GM12878 (cell line): ENCODE measurements at regions not wholly inside any gene's neighbourhood (a gene's known extent, or its start where the extent isn't known, plus 50 kb on each side); places are given as distances from the start of the nearest gene placed in this dataset.
A peak's percentile ranks its signal among the peaks of the same experiment; 100 is the strongest.

Experiments used
- CREM ChIP-seq: IDR thresholded peaks from 2 replicates; pipeline ENCODE4 v1.6.1; 2014; ENCODE audit warnings: antibody characterized with exemption, low read depth
- MTA3 ChIP-seq: IDR thresholded peaks from 2 replicates; pipeline ENCODE4 v1.6.1; 2012; ENCODE audit warnings: low read length, inconsistent platforms, borderline replicate concordance
- NFIC ChIP-seq: IDR thresholded peaks from 2 replicates; pipeline ENCODE4 v1.6.1; 2012; ENCODE audit warnings: low read depth, mild to moderate bottlenecking, inconsistent platforms, low read length, moderate library complexity
- PML ChIP-seq: IDR thresholded peaks from 2 replicates; pipeline ENCODE4 v1.6.1; 2012; ENCODE audit warnings: low read length, inconsistent platforms
- POLR2AphosphoS2 ChIP-seq: IDR thresholded peaks from 2 replicates; pipeline ENCODE4 v1.6.1; 2011; ENCODE audit warnings: low read depth, mild to moderate bottlenecking, low read length, improper control_type of control experiment, moderate library complexity
- POU2F2 ChIP-seq: IDR thresholded peaks from 3 replicates; pipeline ENCODE4 v1.6.1; 2011; ENCODE audit warnings: low read depth, mild to moderate bottlenecking, low read length, borderline replicate concordance
- RELB ChIP-seq: fragments of 450-650 bp; IDR thresholded peaks from 2 replicates; pipeline ENCODE4 v1.6.1; 2017; ENCODE audit warnings: low read depth, mild to moderate bottlenecking, moderate library complexity
- TCF7 ChIP-seq: IDR thresholded peaks from 2 replicates; pipeline ENCODE4 v1.6.1; 2014; ENCODE audit warnings: antibody characterized with exemption, borderline replicate concordance
- TF ChIP-seq, protein P1 (sequence below): fragments of 450-650 bp; formaldehyde crosslinking; IDR thresholded peaks from 2 replicates; pipeline ENCODE4 v1.4.0; 2022; ENCODE audit warnings: mild to moderate bottlenecking, moderate library complexity

GRCh38 chr3:106256249-106256957 is 387.6 kb upstream of the CBLB start (continued):
- TF ChIP-seq POU2F2 (peak; percentile 17; the same call in 1 of the 3 replicates), CREM (0 out of 2 replicates have a peak, but pooled peaks have one; percentile 9), POLR2AphosphoS2 (no peak; the same call in 1 of the 2 replicates), RELB (0 out of 2 replicates have a peak, but pooled peaks have one; percentile 20), MTA3 (peak; percentile 73), NFIC (peak; percentile 17; the same call in 1 of the 2 replicates), TCF7 (peak; percentile 67), PML (peak; percentile 27; the same call in 1 of the 2 replicates)
- TF ChIP-seq, protein P1, sequence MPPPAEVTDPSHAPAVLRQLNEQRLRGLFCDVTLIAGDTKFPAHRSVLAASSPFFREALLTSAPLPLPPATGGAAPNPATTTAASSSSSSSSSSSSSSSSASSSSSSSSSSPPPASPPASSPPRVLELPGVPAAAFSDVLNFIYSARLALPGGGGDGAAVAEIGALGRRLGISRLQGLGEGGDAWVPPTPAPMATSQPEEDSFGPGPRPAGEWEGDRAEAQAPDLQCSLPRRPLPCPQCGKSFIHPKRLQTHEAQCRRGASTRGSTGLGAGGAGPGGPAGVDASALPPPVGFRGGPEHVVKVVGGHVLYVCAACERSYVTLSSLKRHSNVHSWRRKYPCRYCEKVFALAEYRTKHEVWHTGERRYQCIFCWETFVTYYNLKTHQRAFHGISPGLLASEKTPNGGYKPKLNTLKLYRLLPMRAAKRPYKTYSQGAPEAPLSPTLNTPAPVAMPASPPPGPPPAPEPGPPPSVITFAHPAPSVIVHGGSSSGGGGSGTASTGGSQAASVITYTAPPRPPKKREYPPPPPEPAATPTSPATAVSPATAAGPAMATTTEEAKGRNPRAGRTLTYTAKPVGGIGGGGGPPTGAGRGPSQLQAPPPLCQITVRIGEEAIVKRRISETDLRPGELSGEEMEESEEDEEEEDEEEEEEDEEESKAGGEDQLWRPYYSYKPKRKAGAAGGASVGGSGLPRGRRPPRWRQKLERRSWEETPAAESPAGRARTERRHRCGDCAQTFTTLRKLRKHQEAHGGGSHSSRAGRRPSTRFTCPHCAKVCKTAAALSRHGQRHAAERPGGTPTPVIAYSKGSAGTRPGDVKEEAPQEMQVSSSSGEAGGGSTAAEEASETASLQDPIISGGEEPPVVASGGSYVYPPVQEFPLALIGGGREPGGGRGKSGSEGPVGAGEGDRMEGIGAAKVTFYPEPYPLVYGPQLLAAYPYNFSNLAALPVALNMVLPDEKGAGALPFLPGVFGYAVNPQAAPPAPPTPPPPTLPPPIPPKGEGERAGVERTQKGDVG = no peak
